Gastroesophageal sphincter (tissue), 4 donors: ENCODE measurements at regions not wholly inside any gene's neighbourhood (a gene's known extent, or its start where the extent isn't known, plus 50 kb on each side); places are given as distances from the start of the nearest gene placed in this dataset.

Source experiments
- ATAC-seq: fragments of 150-250 bp; one replicate; pipeline ENCODE4 v1.9.1; 2016; ENCODE audit warnings: mild to moderate bottlenecking, moderate library complexity
- H3K27ac ChIP-seq, 4 donors: fragments of 200-600 bp; sonication (generic) in 3 of 4; 1 replicate in 3 of 4; 2 replicates in 1 of 4; pipeline ENCODE4 v1.5.1; 2016 to 2019
- H3K27me3 ChIP-seq: fragments of 200-600 bp; sonication (generic); one replicate; pipeline ENCODE4 v1.5.1; 2019
- H3K36me3 ChIP-seq, 2 donors: fragments of 200-600 bp; sonication (generic); one replicate each; pipeline ENCODE4 v1.5.1; 2019; ENCODE audit warnings: control low read depth in 1 of 2
- H3K4me1 ChIP-seq, 3 donors: fragments of 200-600 bp; sonication (generic); 1 replicate in 2 of 3; 2 replicates in 1 of 3; pipeline ENCODE4 v1.5.1; 2016 to 2019; ENCODE audit warnings: control low read depth in 2 of 3
- H3K4me3 ChIP-seq, 2 donors: fragments of 200-600 bp; sonication (generic); one replicate each; pipeline ENCODE4 v1.5.1; 2019; ENCODE audit warnings: mild to moderate bottlenecking in 1 of 2, moderate library complexity in 1 of 2
- H3K9me3 ChIP-seq, 3 donors: fragments of 200-600 bp; sonication (generic); one replicate each; pipeline ENCODE4 v1.5.1; 2017 to 2019; ENCODE audit warnings: control low read depth in 2 of 3
- EP300 ChIP-seq: sonication (generic); formaldehyde crosslinking; IDR thresholded peaks from one replicate; pipeline ENCODE4 v1.6.1; 2017; ENCODE audit warnings: antibody characterized with exemption, mild to moderate bottlenecking
- POLR2A ChIP-seq, 2 donors: fragments of 450-650 bp; IDR thresholded peaks; one replicate each; pipeline ENCODE4 v1.6.1; 2017; ENCODE audit warnings: antibody characterized with exemption in 2 of 2, mild to moderate bottlenecking in 2 of 2, moderate library complexity in 1 of 2
- POLR2AphosphoS5 ChIP-seq: sonication (generic); formaldehyde crosslinking; IDR thresholded peaks from one replicate; pipeline ENCODE4 v1.6.1; 2017; ENCODE audit warnings: antibody characterized with exemption
- WGBS, 2 donors: methylation state at CpG; one replicate each; pipeline ENCODE4 v1.1.5; 2018; ENCODE audit warnings: low coverage in 1 of 2; 5-methylcytosine and 5-hydroxymethylcytosine counted together
- TF ChIP-seq, protein P1 (sequence below), 4 experiments: fragments of 200-600 bp in 2 of 4; fragments of 450-650 bp in 2 of 4; sonication (generic) in 1 of 4; IDR thresholded peaks; one replicate each; pipeline ENCODE4 v1.5.1; 2017 to 2019; ENCODE audit warnings: antibody characterized with exemption in 4 of 4, mild to moderate bottlenecking in 2 of 4, moderate library complexity in 2 of 4

DNA sequence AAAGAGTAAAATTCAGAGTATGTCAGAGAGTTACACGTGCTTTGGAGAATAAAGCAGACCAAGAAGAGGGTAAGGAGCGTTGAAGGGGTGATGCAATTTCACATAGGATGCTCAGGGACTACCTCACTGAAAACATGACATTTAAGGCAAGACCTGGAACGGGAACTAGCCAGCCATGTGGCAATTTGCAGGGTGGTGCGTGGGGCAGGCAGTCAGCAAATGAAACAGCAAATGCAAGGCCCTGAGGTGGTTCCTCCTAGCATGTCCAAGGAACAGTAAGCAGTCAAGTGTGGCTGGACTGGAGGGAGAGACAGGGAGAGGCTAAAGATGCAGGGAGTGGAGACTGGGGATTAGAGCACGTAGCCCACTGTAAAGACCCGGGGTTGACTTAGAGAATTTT, 146.1 kb upstream of the LPP start:
- 85 to 91% methylated on average over 6 of the region's 6 CpGs for WGBS, 2 donors
- Histone ChIP-seq H3K27me3 (no peaks in the 10 kb centered on the region), H3K36me3 (no peaks in the 10 kb centered on the region), H3K27ac (no peak overlapping the region), H3K4me3 (no peak overlapping the region), H3K9me3 (peaks cover 0 to 7% (median 0%) of the 10 kb centered on the region in 3 donors), H3K4me1 (no peaks in the 10 kb centered on the region)
- TF ChIP-seq POLR2AphosphoS5 (no peak), EP300 (no peak), POLR2A (IDR thresholded peaks at IDR 0.05) (no peak)
- TF ChIP-seq, protein P1, sequence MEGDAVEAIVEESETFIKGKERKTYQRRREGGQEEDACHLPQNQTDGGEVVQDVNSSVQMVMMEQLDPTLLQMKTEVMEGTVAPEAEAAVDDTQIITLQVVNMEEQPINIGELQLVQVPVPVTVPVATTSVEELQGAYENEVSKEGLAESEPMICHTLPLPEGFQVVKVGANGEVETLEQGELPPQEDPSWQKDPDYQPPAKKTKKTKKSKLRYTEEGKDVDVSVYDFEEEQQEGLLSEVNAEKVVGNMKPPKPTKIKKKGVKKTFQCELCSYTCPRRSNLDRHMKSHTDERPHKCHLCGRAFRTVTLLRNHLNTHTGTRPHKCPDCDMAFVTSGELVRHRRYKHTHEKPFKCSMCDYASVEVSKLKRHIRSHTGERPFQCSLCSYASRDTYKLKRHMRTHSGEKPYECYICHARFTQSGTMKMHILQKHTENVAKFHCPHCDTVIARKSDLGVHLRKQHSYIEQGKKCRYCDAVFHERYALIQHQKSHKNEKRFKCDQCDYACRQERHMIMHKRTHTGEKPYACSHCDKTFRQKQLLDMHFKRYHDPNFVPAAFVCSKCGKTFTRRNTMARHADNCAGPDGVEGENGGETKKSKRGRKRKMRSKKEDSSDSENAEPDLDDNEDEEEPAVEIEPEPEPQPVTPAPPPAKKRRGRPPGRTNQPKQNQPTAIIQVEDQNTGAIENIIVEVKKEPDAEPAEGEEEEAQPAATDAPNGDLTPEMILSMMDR (IDR thresholded peaks at IDR 0.05) = no peak
- ATAC-seq = no peak

GRCh38 chr3:188008582-188009213, 145.3 kb upstream of the LPP start:
- no peaks in the 10 kb centered on the region for H3K27me3 ChIP-seq
- WGBS, 2 donors = 85 to 100% methylated on average over 2 of the region's 3 CpGs
- TF ChIP-seq POLR2AphosphoS5 (no peak), POLR2A (IDR thresholded peaks at IDR 0.05) (no peak), EP300 (no peak)
- TF ChIP-seq, protein P1 (IDR thresholded peaks at IDR 0.05) = no peak
- no peaks in the 10 kb centered on the region for H3K36me3 ChIP-seq
- H3K4me1 ChIP-seq = no peaks in the 10 kb centered on the region
- H3K27ac ChIP-seq = no peak overlapping the region
- peaks cover 0 to 7% (median 0%) of the 10 kb centered on the region in 3 donors for H3K9me3 ChIP-seq
- H3K4me3 ChIP-seq = no peak overlapping the region
- ATAC-seq = no peak

GRCh38 chr3:188010478-188010877, 143.5 kb upstream of the LPP start:
- 80 to 90% methylated on average over 1 to 8 of the region's 8 CpGs for WGBS, 2 donors
- Histone ChIP-seq H3K4me3 (no peak overlapping the region), H3K4me1 (no peaks in the 10 kb centered on the region), H3K27ac (no peak overlapping the region), H3K9me3 (peaks cover 0 to 7% (median 0%) of the 10 kb centered on the region in 3 donors), H3K27me3 (no peaks in the 10 kb centered on the region), H3K36me3 (no peaks in the 10 kb centered on the region)
- TF ChIP-seq POLR2AphosphoS5 (no peak), POLR2A (IDR thresholded peaks at IDR 0.05) (no peak), EP300 (no peak)
- TF ChIP-seq, protein P1 (IDR thresholded peaks at IDR 0.05) = no peak
- ATAC-seq = no peak

DNA sequence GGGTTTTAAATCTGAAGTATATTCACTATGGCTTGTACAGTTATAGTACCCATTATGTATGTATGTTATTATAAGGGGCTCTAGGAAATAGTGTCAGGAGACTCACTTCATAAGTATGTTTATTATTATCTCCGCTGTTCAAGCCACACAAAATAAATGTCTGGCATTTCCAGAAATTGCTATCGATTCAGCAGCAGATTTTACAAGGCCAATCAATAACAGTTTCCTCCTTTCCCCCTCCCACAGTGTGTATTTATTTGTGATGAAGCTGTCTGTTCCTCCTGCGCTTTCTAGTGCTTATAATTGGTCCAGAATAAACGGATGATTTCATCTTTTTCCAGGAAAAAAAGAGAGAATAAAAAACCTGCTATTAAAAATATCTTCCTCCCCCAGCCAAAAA, 134.2 kb upstream of the LPP start:
- TF ChIP-seq, protein P1 (IDR thresholded peaks at IDR 0.05) = no peak
- TF ChIP-seq POLR2A (IDR thresholded peaks at IDR 0.05) (no peak), POLR2AphosphoS5 (no peak)
- 75 to 87% methylated on average over 4 of the region's 4 CpGs for WGBS, 2 donors
- no peaks in the 10 kb centered on the region for H3K36me3 ChIP-seq
- no peaks in the 10 kb centered on the region for H3K27me3 ChIP-seq
- H3K4me3 ChIP-seq = no peak overlapping the region
- no peaks in the 10 kb centered on the region for H3K4me1 ChIP-seq
- no peak for ATAC-seq
- no peak overlapping the region for H3K27ac ChIP-seq
- no peaks in the 10 kb centered on the region for H3K9me3 ChIP-seq

DNA sequence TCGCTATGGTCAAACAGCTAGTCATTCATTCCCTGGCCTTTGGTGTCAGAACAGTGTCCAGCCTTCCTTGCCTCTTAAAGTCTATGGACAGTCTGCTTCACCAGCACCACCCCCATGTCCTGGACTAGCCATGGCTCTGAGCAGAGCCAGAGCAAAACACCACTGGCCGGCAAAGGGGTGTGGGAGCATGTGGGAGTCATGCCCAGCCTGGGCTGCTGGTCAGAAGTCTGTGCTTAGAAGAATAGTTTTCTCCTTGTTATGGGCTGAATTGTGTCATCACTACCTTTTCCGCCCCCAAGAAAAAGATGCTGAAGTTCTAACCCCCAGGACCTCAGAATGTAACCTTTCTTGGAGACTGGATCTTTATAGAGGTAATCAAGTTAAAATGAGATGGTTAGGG, 132.9 kb upstream of the LPP start:
- Histone ChIP-seq H3K27me3 (no peaks in the 10 kb centered on the region), H3K4me3 (no peak overlapping the region), H3K9me3 (no peaks in the 10 kb centered on the region), H3K4me1 (no peaks in the 10 kb centered on the region), H3K27ac (no peak overlapping the region), H3K36me3 (no peaks in the 10 kb centered on the region)
- TF ChIP-seq, protein P1 (IDR thresholded peaks at IDR 0.05) = no peak
- no peak for TF ChIP-seq POLR2A (IDR thresholded peaks at IDR 0.05)
- no peak for TF ChIP-seq POLR2AphosphoS5
- TF ChIP-seq EP300 = no peak
- 79 to 80% methylated on average over 1 to 2 of the region's 3 CpGs for WGBS, 2 donors
- ATAC-seq = no peak
